ENCODE measurements at regions not wholly inside any gene's neighbourhood (a gene's known extent, or its start where the extent isn't known, plus 50 kb on each side); places are given as distances from the start of the nearest gene placed in this dataset.
"Not testable (repeated sequence)": the region's sequence is repeated elsewhere in the genome, so short reads cannot be mapped to it uniquely, and the experiment has no call there.

DNA sequence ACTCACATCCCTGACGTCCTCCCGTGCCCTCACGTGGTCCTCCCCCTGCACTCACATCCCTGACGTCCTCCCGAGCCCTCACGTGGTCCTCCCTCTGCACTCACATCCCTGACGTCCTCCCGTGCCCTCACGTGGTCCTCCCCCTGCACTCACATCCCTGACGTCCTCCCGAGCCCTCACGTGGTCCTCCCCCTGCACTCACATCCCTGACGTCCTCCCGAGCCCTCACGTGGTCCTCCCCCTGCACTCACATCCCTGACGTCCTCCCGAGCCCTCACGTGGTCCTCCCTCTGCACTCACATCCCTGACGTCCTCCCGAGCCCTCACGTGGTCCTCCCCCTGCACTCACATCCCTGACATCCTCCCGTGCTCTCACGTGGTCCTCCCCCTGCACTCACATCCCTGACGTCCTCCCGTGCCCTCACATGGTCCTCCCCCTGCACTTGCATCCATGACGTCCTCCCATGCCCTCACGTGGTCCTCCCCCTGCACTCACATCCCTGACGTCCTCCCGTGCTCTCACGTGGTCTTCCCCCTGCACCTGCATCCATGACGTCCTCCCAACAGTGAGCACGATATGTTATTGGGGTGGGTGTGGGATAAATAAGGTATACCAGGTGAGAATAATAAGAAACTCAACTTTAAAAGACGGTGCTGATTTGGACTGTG is 57.0 kb upstream of the SAMD11 start:
- not testable (repeated sequence) for TF ChIP-seq CTCF (conservative IDR thresholded peaks at IDR 0.05; ENCODE audit: low read depth in 2 of 2); EZH2 (IDR thresholded peaks at IDR 0.05; ENCODE audit: low read depth, unreplicated experiment); STAT1 (IDR thresholded peaks at IDR 0.05; ENCODE audit: unreplicated experiment); JUNB (IDR thresholded peaks at IDR 0.05; ENCODE audit: unreplicated experiment); POLR2AphosphoS5 (IDR thresholded peaks at IDR 0.05; ENCODE audit: low read depth); EZH2phosphoT487 (IDR thresholded peaks at IDR 0.05; ENCODE audit: unreplicated experiment); CREB1 (CRISPR knock-in tag; IDR thresholded peaks at IDR 0.05; ENCODE audit: low read depth); ZNF331 (CRISPR knock-in tag; IDR thresholded peaks at IDR 0.05; ENCODE audit: low read depth)
